ENCODE measurements at regions not wholly inside any gene's neighbourhood (a gene's known extent, or its start where the extent isn't known, plus 50 kb on each side); places are given as distances from the start of the nearest gene placed in this dataset.

- H3K4me3 Mint-ChIP-seq (ENCODE audit: unreplicated experiment): no peak overlapping the region
- no peaks in the 10 kb centered on the region for H3K4me1 Mint-ChIP-seq (ENCODE audit: unreplicated experiment)
- H3K9me3 Mint-ChIP-seq (ENCODE audit: unreplicated experiment): no peaks in the 10 kb centered on the region
- TF ChIP-seq CTCF (IDR thresholded peaks at IDR 0.05): no peak
- H3K27ac Mint-ChIP-seq (ENCODE audit: unreplicated experiment): no peak overlapping the region
- no peaks in the 10 kb centered on the region for H3K36me3 Mint-ChIP-seq (ENCODE audit: unreplicated experiment)
- H3K27me3 Mint-ChIP-seq (ENCODE audit: unreplicated experiment): no peaks in the 10 kb centered on the region
- DNase-seq (ENCODE audit: extremely low spot score, unreplicated experiment): no peak
Observed at GRCh38 chr2:16798472-16798871, 132.8 kb upstream of the CYRIA start.

GRCh38 chr2:16791496-16791895 is 125.9 kb upstream of the CYRIA start:
- DNase-seq (ENCODE audit: extremely low spot score, unreplicated experiment): no peak
- H3K4me3 Mint-ChIP-seq (ENCODE audit: unreplicated experiment): no peak overlapping the region
- H3K27ac Mint-ChIP-seq (ENCODE audit: unreplicated experiment): no peak overlapping the region
- no peaks in the 10 kb centered on the region for H3K36me3 Mint-ChIP-seq (ENCODE audit: unreplicated experiment)
- H3K27me3 Mint-ChIP-seq (ENCODE audit: unreplicated experiment): no peaks in the 10 kb centered on the region
- TF ChIP-seq CTCF (IDR thresholded peaks at IDR 0.05): no peak
- H3K9me3 Mint-ChIP-seq (ENCODE audit: unreplicated experiment): no peaks in the 10 kb centered on the region
- no peaks in the 10 kb centered on the region for H3K4me1 Mint-ChIP-seq (ENCODE audit: unreplicated experiment)

GRCh38 chr2:16785149-16785548 is 119.5 kb upstream of the CYRIA start:
- H3K4me1 Mint-ChIP-seq (ENCODE audit: unreplicated experiment): no peaks in the 10 kb centered on the region
- no peaks in the 10 kb centered on the region for H3K36me3 Mint-ChIP-seq (ENCODE audit: unreplicated experiment)
- no peaks in the 10 kb centered on the region for H3K9me3 Mint-ChIP-seq (ENCODE audit: unreplicated experiment)
- no peak for DNase-seq (ENCODE audit: extremely low spot score, unreplicated experiment)
- TF ChIP-seq CTCF (IDR thresholded peaks at IDR 0.05): no peak
- no peaks in the 10 kb centered on the region for H3K27me3 Mint-ChIP-seq (ENCODE audit: unreplicated experiment)
- no peak overlapping the region for H3K4me3 Mint-ChIP-seq (ENCODE audit: unreplicated experiment)
- H3K27ac Mint-ChIP-seq (ENCODE audit: unreplicated experiment): no peak overlapping the region

GRCh38 chr2:16784652-16785051 is 119.0 kb upstream of the CYRIA start:
- Mint-ChIP-seq H3K4me3 (ENCODE audit: unreplicated experiment) (no peak overlapping the region), H3K4me1 (ENCODE audit: unreplicated experiment) (no peaks in the 10 kb centered on the region), H3K27me3 (ENCODE audit: unreplicated experiment) (no peaks in the 10 kb centered on the region), H3K27ac (ENCODE audit: unreplicated experiment) (no peak overlapping the region), H3K9me3 (ENCODE audit: unreplicated experiment) (no peaks in the 10 kb centered on the region), H3K36me3 (ENCODE audit: unreplicated experiment) (no peaks in the 10 kb centered on the region)
- DNase-seq (ENCODE audit: extremely low spot score, unreplicated experiment): no peak
- no peak for TF ChIP-seq CTCF (IDR thresholded peaks at IDR 0.05)

GRCh38 chr2:16777123-16777870 is 111.7 kb upstream of the CYRIA start:
- DNase-seq (ENCODE audit: extremely low spot score, unreplicated experiment): no peak
- Mint-ChIP-seq H3K9me3 (ENCODE audit: unreplicated experiment) (no peaks in the 10 kb centered on the region), H3K4me1 (ENCODE audit: unreplicated experiment) (no peaks in the 10 kb centered on the region), H3K36me3 (ENCODE audit: unreplicated experiment) (no peaks in the 10 kb centered on the region), H3K27ac (ENCODE audit: unreplicated experiment) (no peak overlapping the region), H3K4me3 (ENCODE audit: unreplicated experiment) (no peak overlapping the region), H3K27me3 (ENCODE audit: unreplicated experiment) (peaks cover 5% of the 10 kb centered on the region)
- no peak for TF ChIP-seq CTCF (IDR thresholded peaks at IDR 0.05)

Data from osteocyte (in vitro differentiated cells).